ENCODE measurements at regions not wholly inside any gene's neighbourhood (a gene's known extent, or its start where the extent isn't known, plus 50 kb on each side); places are given as distances from the start of the nearest gene placed in this dataset.

- DNase-seq = no peak
These were observed 121.6 kb downstream of the SUCNR1 start for GRCh38 chr3:151995091-151995490.

- DNase-seq = no peak
These were observed 125.3 kb downstream of the SUCNR1 start for GRCh38 chr3:151998744-151999143.

GRCh38 chr3:151999936-152000335, 126.5 kb downstream of the SUCNR1 start:
- no peak for DNase-seq

DNA sequence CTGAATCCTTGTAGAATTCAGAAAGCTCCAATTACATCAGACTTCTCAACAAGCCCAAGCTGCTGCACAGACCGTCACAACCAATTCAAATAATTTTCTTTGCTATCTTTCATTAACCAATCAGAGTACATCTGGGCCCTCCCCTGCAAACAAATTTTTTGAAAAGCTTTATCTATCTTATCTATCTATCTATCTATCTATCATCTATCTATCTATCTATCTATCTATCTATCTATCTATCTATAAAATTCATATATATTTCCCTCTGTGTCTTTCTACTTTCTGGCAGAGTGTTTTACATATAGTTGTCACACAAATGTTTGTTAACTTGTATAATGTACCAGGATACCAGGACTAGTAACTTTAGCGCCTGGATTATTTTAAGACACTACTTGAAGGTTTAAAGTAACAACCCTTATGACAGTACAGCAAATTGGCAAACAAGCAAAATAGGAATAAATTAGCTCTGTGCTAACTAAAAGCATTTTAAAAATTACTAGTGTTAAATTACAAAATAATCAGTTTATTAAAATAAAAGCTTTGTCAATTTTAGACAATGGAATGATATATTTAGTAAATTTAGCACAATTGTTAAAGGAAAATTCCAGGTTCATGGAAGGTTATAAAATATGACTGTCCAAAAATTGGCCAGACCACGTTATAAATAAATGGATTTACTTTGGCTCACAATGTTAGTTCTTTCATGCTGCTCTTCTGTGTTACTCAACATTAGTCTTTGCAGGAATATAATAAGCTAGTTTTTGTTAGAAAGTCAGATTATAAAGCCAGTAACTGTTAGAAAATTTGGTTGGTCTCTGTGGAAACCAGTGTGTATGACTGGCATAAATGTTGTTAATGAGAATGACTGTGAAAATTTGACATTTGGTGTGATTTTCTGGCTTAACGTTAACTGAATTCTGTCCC, 138.6 kb downstream of the SUCNR1 start:
- DNase-seq = no peak

- no peak for DNase-seq
These were observed 146.1 kb downstream of the SUCNR1 start for GRCh38 chr3:152019508-152019907.

DNA sequence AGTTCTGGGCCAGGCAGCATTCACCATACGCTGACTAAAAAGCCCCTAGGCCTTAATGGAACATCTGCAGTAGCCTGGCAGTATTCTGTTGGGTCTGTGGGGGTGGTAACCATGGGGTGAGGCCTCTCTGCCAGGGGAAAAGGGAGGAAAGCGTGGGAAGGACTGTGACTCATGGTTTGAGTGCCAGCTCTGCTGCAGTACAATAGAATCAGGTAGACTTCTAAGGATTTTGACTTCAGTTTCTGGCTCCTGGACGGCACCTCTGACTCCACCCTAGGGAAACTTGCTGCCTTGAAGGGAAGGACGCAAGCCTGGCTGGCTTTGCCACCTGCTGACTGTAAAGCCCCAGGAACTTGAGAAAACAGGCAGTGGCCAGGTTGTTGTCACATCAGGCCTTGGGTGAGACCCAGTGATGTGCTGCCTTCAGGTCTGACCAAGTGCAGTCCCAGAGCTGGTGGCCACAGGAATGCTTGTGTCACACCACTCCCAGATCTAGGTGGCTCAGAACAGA, 148.6 kb downstream of the SUCNR1 start:
- DNase-seq = no peak

DNA sequence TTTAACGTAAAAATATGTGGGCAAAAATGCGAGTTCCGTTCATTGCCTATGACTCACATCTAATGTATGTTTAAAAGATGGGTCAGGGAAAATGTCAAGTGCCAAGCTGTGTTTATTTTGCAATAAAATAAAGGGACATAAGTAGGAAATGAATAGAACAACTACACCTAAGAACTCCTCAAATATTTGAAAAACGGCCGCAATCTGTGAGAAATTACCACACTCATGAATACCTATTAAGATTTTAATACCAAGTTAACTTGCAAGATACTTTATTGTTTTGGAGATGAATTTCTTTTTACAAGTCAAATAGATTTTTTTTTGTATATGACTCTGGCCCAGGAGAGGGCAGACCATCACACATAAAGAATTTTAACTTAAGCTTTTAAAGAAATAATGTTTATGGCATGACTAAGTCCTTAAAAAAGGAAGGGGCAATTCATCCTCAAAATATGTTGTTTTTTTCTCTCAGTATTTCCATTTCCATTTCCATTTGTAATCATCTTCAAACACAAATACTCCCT, 152.7 kb downstream of the SUCNR1 start:
- no peak for DNase-seq

- no peak for DNase-seq
These were observed 156.9 kb downstream of the SUCNR1 start for GRCh38 chr3:152030320-152030719.

DNA sequence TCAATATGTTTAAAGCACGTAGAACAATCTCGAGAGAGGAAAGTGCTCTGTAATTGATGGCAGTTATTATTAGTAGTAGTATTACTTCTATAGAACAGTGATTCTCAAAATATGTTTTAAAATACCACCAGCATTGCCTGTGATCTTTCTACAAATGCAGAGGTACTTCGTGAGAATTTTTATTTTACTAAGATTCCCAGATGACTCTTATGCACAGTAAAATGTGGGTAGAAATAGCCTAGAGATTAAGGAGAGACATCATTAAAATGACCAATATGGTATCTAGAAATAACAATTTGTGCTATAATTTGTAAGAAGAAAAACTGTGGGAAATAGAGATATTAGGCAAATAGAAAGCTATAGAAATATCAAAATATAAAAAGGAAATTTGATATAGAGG, 157.9 kb downstream of the SUCNR1 start:
- no peak for DNase-seq

DNA sequence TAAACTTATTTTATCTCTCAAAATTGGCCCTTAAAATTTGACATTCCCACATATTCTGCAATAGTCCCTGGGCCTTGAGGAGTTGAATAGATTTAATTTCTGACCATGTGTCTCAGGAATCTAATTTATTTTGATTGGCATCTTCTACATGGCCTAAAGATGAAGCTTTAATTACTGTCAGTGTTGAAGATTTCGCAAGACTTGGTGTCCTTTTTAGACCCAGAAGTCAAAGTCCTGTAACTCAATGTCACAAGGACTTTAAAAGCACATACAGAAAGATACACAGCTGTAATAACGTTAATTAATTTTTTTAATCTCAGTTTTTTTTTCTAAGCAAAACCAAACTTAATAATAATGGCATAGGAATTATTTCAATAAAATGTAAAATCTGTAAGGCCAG, 163.9 kb downstream of the SUCNR1 start:
- DNase-seq = no peak

GRCh38 chr3:152037953-152038352, 164.5 kb downstream of the SUCNR1 start:
- no peak for DNase-seq

DNA sequence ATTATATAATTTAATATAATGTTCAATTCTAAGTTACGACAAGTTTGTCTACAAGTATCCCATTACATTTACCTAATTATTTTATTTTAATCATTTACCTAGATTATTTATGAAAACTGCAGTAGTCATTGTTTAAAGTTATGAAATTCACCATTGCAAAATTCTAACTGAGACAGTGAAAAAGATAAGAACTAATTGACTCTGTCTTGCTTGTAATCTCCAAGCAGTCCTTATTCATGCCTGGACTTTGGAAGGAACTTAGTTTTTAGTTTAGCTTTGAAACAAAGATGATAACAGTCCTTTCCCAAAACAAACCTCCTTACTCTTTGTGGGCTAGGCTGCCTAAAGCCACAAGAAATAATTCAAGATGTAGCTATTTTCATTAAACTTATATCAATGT, 165.0 kb downstream of the SUCNR1 start:
- no peak for DNase-seq

GRCh38 chr3:152039887-152040286, 166.4 kb downstream of the SUCNR1 start:
- no peak for DNase-seq

DNA sequence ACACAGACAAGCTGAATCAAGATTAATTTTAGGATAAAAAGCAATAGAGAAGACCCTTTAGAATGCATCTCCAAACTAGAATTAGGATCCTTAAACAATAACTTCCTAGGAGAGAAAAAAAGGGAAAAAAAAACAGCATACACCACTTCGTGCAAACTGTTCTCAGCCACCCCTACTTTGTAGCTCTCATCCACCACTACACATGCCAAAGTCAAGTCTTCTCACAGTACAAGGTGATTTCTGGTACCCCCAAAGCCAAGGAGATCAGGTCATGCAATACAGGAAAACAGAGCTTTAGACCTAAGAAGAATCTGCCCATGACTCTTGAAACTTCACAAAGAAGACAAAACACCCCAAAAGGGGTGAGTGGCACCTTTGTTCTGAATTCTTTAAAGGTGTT, 166.9 kb downstream of the SUCNR1 start:
- DNase-seq = no peak

- no peak for DNase-seq
These were observed 170.2 kb downstream of the SUCNR1 start for GRCh38 chr3:152043620-152044019.

- DNase-seq = no peak
These were observed 172.8 kb downstream of the SUCNR1 start for GRCh38 chr3:152046280-152046679.

GRCh38 chr3:152047465-152047864, 174.0 kb downstream of the SUCNR1 start:
- DNase-seq = no peak

DNA sequence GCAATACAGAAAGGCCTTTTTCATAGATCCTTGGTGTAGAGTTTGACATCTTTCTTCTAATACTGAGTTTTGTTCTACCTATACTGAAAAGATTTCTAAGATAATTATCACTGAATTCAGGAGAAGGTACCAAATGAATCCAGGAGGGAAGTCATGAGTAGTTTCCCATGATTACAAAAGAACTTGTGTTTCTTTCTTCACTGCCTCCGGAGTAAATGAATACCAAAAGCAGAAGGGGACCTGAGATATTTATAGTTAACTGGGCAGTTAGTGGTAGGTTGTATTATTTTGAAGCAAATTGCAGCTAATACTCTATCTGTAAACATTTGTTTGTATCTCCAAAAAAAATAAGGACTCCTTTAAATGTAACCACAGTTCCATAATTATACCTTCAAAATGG, 175.4 kb downstream of the SUCNR1 start:
- DNase-seq = no peak

DNA sequence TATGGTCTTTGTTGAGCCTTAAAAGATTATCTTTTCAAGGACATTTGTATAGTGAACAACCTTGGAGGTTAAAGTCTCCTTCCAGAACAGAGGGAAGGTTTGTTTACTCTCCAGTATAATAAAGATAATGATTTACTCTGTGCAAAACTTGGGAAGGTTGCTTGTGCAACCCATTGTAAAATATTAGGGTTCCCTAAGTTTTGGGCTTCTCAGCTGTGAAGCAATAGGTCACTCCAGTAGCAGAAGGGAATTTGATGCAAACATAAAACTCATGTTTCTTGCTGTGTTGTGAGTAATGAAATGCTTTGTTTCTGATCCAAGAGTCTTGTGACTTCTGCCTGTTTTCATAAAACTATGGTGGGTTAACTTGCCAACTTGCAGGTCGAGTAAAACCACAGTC, 177.5 kb downstream of the SUCNR1 start:
- DNase-seq = no peak

- no peak for DNase-seq
These were observed 178.3 kb downstream of the SUCNR1 start for GRCh38 chr3:152051501-152052404.

- DNase-seq = no peak
These were observed 180.4 kb downstream of the SUCNR1 start for GRCh38 chr3:152053866-152054265.

DNA sequence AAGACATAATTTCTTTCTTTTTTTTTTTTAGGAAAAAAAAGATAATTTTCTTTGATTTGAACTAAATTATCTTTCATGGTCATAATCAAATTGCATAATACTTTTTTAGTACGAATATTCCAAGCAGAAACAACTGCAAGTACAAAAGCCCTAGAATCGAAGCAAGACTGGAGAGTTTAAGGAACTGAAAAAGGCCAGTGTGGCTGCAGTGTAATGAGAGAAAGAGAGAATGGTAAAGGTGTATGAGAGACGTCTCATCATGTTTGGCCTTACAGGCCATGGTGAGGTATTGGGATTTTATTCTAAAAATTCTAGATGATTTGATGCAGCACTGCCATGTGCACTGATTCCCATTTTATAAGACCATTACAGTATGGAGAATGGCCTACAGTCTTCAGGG, 180.9 kb downstream of the SUCNR1 start:
- no peak for DNase-seq

- no peak for DNase-seq
These were observed 182.6 kb downstream of the SUCNR1 start for GRCh38 chr3:152056073-152056472.
